GM20000 (cell line): ENCODE measurements at regions not wholly inside any gene's neighbourhood (a gene's known extent, or its start where the extent isn't known, plus 50 kb on each side); places are given as distances from the start of the nearest gene placed in this dataset.

Experiments
- DNase-seq: peaks from one replicate; pipeline ENCODE4 v3.0.0; 2012; ENCODE audit warnings: low spot score
- CTCF ChIP-seq: IDR thresholded peaks from 2 replicates; pipeline ENCODE4 v1.5.1; 2012; ENCODE audit warnings: mild to moderate bottlenecking, control low read depth; ENCODE audit errors: extremely low read depth, missing control alignments

DNA sequence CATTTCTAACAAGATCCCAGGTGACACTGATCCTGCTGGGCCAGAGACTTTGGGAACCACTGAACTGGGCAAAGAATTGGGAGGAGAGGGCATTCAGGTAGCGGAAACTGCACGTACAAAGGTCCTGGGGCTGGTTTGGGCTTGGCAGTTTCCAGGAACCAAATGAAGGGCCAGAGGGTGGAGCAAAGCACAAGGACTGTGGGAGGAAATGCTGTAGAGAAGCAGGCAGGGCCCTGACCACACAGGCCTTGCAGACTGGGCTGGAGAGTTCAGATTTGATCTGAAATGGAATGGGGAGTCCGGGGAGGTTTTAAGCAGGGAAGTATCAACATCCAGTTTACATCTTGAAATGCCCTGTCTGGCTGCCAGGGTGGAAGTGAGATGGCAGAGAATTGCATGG is 195.1 kb downstream of the PHETA1 start:
- no peak for TF ChIP-seq CTCF

DNA sequence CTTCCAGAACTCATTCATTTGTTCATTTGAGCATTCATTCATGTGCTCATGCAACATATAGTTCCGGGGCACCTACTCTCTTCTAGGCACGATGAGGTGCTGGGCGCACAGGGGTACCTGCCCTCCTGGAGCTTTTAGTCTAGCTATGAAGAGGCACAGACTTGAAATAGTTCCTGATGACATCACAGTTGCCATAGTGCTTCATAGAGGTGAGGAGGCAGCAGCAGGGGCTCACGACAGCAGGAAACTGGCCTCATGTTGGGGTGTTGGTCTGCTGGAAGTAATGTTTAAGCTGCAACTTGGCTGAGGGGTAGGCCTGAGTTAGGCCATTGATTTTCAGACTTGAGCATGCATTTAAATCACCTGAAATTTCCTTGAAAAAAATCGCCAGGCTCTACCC is 195.5 kb downstream of the PHETA1 start:
- no peak for TF ChIP-seq CTCF
- no peak for DNase-seq

More for the DNA sequence above, 195.1 kb downstream of the PHETA1 start:
- no peak for DNase-seq

DNA sequence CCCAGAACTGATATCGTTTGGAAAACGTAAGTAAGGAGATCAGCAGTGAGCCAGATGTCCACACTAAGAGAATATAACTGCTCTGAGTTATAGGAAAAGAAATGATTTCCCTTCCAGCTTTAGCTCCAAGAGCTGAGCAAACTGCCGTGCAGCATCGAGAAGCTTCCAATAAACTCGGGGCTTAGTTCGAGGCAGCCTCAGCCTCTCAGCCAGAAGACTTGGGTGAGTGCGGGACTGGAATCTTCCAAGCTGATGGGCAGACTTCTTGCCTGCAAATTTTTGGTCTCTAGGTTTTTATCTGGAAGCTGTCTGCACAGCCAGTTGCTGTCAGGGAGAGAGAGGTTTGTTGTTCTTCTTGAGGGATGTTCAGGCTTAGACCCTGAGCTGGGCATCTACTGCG is 196.1 kb downstream of the PHETA1 start:
- no peak for DNase-seq
- no peak for TF ChIP-seq CTCF

- DNase-seq, result no peak
- no peak for TF ChIP-seq CTCF
These were observed 197.1 kb downstream of the PHETA1 start for GRCh38 chr12:111171832-111172231.

GRCh38 chr12:111171345-111171744 is 197.6 kb downstream of the PHETA1 start:
- DNase-seq, result no peak
- TF ChIP-seq CTCF, result no peak

DNA sequence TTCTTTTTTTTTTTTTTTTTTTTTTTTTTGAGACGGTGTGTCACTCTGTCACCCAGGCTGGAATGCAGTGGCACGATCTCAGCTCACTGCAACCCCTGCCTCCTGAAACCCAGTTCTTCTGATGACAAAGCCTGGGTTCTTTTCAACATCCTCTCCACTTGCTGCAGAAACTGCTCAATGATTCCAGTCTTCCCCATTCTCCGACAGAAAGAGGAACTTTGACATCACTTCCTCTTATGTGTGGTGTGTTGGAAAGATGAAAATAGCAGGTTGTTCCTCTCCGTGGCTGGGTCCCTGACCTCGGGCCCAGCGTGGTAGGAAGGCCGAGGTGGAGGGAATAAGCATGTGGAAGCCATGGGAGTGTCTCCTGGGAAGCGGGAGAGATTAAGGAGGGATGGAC is 198.4 kb downstream of the PHETA1 start:
- no peak for TF ChIP-seq CTCF
- DNase-seq, result no peak

DNA sequence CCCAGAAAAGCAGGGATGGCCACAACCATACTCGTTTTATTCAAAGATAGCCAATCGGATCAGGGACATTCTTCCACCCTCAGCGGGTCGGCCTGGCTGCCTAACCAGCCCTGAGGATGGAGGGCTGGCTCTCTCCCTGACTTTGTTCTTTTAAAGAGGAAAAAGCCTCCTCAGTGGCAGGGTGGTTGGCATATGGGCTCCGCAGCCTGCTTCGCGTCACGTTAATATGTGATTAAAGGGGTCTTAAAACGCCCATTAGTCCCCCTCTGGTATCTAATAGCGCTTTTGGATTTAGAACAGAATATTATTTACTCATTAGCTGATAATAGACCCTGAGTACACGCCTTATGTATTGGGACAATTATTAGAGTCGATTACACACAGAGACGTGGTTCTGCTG is 199.4 kb downstream of the PHETA1 start:
- no peak for TF ChIP-seq CTCF
- no peak for DNase-seq
